ENCODE measurements at regions not wholly inside any gene's neighbourhood (a gene's known extent, or its start where the extent isn't known, plus 50 kb on each side); places are given as distances from the start of the nearest gene placed in this dataset.

DNA sequence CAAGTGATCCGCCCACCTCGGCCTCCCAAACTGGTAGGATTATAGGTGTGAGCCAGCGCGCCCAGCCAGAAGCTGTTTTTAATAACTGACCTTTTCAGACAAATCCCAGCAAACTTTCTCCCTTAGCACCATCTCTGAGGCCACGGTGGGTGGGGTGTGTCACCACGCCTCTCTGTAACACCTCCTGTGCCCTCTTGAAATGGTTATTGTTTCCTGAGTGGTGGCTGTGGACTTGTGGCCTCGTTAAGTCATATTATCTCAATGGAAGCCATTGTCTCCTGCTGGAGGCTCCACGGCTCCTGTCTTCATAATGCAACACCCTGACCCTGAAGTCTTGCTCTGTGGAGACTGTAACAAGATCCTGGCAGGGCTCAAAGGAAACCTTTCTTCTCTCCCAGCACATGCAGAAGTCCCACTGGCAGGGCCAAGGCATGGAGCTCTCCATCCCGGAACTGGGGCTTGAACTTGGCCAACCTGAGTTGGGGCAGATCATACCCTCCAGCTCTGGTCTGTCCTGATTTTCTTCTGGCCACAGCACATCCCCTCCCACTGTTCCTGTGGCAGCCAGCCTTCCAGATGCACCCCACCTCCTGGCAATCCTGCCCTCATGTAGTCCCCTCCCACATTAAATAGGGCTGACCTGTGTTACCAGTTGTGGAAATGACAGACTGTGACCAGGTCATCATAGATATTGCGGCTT is 81.1 kb downstream of the SNX5 start:
- TF ChIP-seq, protein P1, sequence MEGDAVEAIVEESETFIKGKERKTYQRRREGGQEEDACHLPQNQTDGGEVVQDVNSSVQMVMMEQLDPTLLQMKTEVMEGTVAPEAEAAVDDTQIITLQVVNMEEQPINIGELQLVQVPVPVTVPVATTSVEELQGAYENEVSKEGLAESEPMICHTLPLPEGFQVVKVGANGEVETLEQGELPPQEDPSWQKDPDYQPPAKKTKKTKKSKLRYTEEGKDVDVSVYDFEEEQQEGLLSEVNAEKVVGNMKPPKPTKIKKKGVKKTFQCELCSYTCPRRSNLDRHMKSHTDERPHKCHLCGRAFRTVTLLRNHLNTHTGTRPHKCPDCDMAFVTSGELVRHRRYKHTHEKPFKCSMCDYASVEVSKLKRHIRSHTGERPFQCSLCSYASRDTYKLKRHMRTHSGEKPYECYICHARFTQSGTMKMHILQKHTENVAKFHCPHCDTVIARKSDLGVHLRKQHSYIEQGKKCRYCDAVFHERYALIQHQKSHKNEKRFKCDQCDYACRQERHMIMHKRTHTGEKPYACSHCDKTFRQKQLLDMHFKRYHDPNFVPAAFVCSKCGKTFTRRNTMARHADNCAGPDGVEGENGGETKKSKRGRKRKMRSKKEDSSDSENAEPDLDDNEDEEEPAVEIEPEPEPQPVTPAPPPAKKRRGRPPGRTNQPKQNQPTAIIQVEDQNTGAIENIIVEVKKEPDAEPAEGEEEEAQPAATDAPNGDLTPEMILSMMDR (IDR thresholded peaks at IDR 0.05; ENCODE audit: low read depth, low read length), result no peak
- TF ChIP-seq EZH2phosphoT487 (IDR thresholded peaks at IDR 0.05; ENCODE audit: low read depth), result no peak
